ENCODE measurements at regions not wholly inside any gene's neighbourhood (a gene's known extent, or its start where the extent isn't known, plus 50 kb on each side); places are given as distances from the start of the nearest gene placed in this dataset.

DNA sequence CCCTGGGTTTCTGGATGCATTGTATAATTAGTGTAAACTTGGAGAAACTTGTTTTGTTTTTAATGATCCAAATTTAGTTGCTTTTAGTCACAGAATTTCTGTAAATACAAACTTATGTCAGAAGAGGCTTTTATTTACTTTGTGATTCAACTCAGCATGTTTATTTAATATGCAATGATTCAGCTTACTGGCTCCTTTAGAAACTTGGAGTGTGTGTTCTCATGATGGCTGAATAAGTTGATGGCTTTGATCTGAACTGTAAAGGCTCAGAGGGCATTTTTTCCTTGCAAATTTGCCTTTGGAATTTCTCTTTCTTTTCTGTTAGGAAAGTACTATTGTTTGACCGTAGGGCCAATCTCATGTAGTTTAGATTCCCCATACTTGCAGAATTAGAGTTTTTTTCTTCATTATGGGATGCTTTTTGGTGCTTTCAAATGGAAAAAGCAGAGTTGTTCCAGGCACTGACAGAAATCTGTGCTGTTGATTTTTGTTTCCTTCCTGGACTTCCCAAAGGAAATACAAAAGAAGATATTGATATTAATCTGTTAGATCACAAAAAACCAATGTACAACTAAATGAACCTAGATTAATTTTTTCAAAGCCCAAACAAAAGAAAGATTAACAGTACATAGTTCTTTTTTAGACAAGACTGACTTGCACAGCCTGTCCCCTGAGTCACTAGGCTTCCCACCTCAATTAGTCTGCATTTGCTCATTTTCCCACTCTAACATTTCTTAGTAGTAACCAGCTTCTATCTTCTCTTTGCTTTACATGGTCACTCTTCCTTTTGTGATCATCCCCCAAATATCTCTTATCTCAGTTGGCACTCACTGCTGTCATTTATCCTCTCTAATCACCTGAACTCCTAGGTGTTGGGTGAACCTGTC is 96.8 kb upstream of the AGR3 start:
- TF ChIP-seq CTCF (conservative IDR thresholded peaks at IDR 0.05; ENCODE audit: low read depth, low read length), result no peak
- H3K4me3 ChIP-seq (ENCODE audit: low read length), result no peak overlapping the region
- no peak for DNase-seq (ENCODE audit: low read depth)

- no peak for DNase-seq (ENCODE audit: low read depth)
- TF ChIP-seq CTCF (conservative IDR thresholded peaks at IDR 0.05; ENCODE audit: low read depth, low read length), result no peak
- H3K4me3 ChIP-seq (ENCODE audit: low read length), result no peak overlapping the region
Observed at GRCh38 chr7:16980539-16980938, 98.8 kb upstream of the AGR3 start.

- H3K4me3 ChIP-seq (ENCODE audit: low read length), result no peak overlapping the region
- peak; percentile 98 for TF ChIP-seq CTCF (conservative IDR thresholded peaks at IDR 0.05; ENCODE audit: low read depth, low read length)
Observed at GRCh38 chr7:16982640-16983350, 101.0 kb upstream of the AGR3 start.

GRCh38 chr7:16984375-16984774 is 102.6 kb upstream of the AGR3 start:
- no peak for TF ChIP-seq CTCF (conservative IDR thresholded peaks at IDR 0.05; ENCODE audit: low read depth, low read length)
- no peak for DNase-seq (ENCODE audit: low read depth)
- H3K4me3 ChIP-seq (ENCODE audit: low read length), result no peak overlapping the region

More at GRCh38 chr7:16982640-16983350, 101.0 kb upstream of the AGR3 start:
- DNase-seq (ENCODE audit: low read depth), result no peak

DNA sequence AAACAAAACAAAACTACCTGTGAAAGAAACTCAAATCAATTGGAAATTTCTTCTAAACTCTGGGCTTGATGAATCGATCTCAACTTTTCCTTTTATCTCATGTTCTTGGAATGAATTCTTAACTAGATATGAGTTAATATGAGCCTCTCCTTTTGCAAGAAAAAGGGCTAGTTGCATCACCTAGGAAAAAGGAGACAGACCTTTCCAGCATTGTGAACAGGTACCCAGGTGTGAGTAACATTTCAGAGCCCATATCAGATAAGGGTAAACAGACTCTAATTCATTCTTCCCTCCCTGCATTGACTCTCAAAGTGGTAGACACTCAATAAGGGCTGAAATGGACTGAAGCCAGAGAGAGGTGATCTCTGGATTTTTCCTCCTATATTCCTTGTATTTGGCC is 103.8 kb upstream of the AGR3 start:
- no peak overlapping the region for H3K4me3 ChIP-seq (ENCODE audit: low read length)
- no peak for DNase-seq (ENCODE audit: low read depth)
- no peak for TF ChIP-seq CTCF (conservative IDR thresholded peaks at IDR 0.05; ENCODE audit: low read depth, low read length)

GRCh38 chr7:16986755-16987154 is 105.0 kb upstream of the AGR3 start:
- TF ChIP-seq CTCF (conservative IDR thresholded peaks at IDR 0.05; ENCODE audit: low read depth, low read length), result no peak
- no peak for DNase-seq (ENCODE audit: low read depth)
- H3K4me3 ChIP-seq (ENCODE audit: low read length), result no peak overlapping the region

Measured in retinal pigment epithelial cell (primary cell).